ENCODE measurements at regions not wholly inside any gene's neighbourhood (a gene's known extent, or its start where the extent isn't known, plus 50 kb on each side); places are given as distances from the start of the nearest gene placed in this dataset.
A peak's percentile ranks its signal among the peaks of the same experiment; 100 is the strongest.

- Histone ChIP-seq H3K9me3 (replicated peaks) (no peaks in the 10 kb centered on the region), H3K27me3 (ENCODE audit: low read depth) (no peaks in the 10 kb centered on the region), H3K4me3 (no peak overlapping the region), H3K36me3 (no peaks in the 10 kb centered on the region), H3K4me1 (no peaks in the 10 kb centered on the region), H3K27ac (replicated peaks) (no peak overlapping the region)
- TF ChIP-seq, protein P1, sequence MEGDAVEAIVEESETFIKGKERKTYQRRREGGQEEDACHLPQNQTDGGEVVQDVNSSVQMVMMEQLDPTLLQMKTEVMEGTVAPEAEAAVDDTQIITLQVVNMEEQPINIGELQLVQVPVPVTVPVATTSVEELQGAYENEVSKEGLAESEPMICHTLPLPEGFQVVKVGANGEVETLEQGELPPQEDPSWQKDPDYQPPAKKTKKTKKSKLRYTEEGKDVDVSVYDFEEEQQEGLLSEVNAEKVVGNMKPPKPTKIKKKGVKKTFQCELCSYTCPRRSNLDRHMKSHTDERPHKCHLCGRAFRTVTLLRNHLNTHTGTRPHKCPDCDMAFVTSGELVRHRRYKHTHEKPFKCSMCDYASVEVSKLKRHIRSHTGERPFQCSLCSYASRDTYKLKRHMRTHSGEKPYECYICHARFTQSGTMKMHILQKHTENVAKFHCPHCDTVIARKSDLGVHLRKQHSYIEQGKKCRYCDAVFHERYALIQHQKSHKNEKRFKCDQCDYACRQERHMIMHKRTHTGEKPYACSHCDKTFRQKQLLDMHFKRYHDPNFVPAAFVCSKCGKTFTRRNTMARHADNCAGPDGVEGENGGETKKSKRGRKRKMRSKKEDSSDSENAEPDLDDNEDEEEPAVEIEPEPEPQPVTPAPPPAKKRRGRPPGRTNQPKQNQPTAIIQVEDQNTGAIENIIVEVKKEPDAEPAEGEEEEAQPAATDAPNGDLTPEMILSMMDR (IDR thresholded peaks at IDR 0.05; ENCODE audit: borderline replicate concordance), result no peak
- no peak for DNase-seq
- intact Hi-C loops (cut with micrococcal nuclease), result no loop called here
Measured at GRCh38 chr17:14004927-14005620, 64.2 kb upstream of the COX10 start.

DNA sequence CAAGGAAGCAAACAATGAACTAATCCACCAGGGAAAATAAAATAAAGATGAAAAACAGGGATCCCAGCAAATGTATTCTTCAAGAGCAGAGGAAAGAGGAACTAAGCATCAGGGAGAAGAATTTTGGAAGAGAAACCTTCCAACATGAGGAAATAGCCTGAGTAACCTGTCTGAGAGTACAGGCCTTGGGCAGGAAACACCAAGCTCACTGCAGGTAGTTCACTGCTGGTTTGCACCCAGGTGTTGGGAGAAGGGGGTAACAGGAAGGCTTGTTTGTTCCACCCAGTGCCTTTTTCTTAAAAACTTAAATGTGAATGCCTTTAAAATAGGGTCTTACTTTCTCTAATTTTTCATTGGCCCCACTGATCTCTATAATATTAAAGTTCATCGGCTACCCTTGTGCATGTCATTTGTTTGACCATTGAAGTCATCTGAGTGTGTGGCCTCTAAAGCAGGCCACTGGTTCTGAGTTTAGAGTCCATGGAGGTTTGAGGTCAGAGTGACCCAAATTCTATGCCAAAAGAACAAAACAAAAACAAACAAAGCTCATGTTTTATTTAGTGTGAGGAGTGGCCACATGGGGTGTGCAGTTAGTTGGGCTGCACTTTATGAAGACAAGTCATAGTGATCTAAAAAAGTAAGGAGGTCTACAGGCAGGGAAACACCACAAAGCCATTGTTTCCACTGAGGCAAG, 62.9 kb upstream of the COX10 start:
- no peaks in the 10 kb centered on the region for H3K27me3 ChIP-seq (ENCODE audit: low read depth)
- DNase-seq, result no peak
- H3K9me3 ChIP-seq (replicated peaks), result no peaks in the 10 kb centered on the region
- H3K36me3 ChIP-seq, result no peaks in the 10 kb centered on the region
- TF ChIP-seq, protein P1 (IDR thresholded peaks at IDR 0.05; ENCODE audit: borderline replicate concordance), result no peak
- no peaks in the 10 kb centered on the region for H3K4me1 ChIP-seq
- H3K4me3 ChIP-seq, result no peak overlapping the region
- intact Hi-C loops (cut with micrococcal nuclease), result no loop called here
- H3K27ac ChIP-seq (replicated peaks), result no peak overlapping the region

DNA sequence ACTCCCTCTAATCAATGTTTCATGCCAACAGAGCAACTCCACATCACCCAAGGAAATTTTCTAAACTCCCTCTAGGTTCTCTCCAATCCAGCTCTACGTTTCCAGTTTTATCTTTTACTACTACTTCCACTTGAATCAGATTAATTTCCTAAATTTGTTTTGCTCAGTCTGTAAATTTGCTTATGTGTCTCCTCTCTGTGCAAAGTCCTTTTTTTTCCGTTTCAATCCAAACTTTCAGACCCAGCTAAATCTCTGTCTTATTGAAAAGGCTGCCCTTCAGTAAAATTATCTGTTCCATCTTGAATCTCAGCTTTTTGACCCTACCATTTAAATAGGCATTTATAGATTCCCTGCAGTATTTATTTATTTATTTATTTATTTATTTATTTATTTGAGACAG, 61.4 kb upstream of the COX10 start:
- H3K27me3 ChIP-seq (ENCODE audit: low read depth), result no peaks in the 10 kb centered on the region
- H3K9me3 ChIP-seq (replicated peaks), result no peaks in the 10 kb centered on the region
- H3K27ac ChIP-seq (replicated peaks), result no peak overlapping the region
- DNase-seq, result no peak
- TF ChIP-seq, protein P1 (IDR thresholded peaks at IDR 0.05; ENCODE audit: borderline replicate concordance), result no peak
- no peaks in the 10 kb centered on the region for H3K36me3 ChIP-seq
- H3K4me1 ChIP-seq, result peaks cover 9% of the 10 kb centered on the region
- no peak overlapping the region for H3K4me3 ChIP-seq
- intact Hi-C loops (cut with micrococcal nuclease), result no loop called here

DNA sequence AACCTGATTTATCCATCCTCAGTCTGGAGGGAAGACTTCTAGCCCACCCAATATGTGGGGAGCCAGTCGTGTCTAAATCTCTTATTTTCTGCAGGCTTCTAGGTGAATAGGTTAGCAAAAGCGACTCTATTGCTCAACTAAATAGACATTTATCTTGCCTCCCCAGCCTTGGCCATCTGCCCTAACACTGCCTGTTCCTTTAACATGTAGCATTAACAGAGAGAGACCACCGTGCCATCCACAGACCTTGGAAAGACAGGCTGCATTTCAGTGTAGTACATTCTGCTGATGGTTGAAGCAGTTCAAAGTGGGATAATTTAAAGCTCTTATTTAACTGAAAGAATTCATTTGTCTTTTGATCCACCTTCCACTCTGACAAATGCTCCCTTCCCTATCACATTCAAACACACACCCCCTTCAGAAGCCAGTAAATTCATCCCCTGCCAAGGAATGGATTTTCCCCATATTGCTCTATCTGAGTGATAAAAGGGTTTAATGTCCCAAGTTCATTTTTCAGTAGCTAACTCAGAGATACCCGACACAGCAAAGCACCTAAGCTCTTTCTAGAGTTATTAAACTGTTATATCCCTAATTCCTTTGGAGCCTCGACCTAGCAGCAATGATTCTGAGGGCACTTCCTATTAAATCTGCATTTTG, 58.1 kb upstream of the COX10 start:
- TF ChIP-seq, protein P1 (IDR thresholded peaks at IDR 0.05; ENCODE audit: borderline replicate concordance), result no peak
- peaks cover 9% of the 10 kb centered on the region for H3K4me1 ChIP-seq
- no peak for DNase-seq

GRCh38 chr17:14011740-14012405, 57.4 kb upstream of the COX10 start:
- H3K4me1 ChIP-seq, result peaks cover 9% of the 10 kb centered on the region
- TF ChIP-seq, protein P1 (IDR thresholded peaks at IDR 0.05; ENCODE audit: borderline replicate concordance), result no peak
- no peak overlapping the region for H3K4me3 ChIP-seq
- no peak overlapping the region for H3K27ac ChIP-seq (replicated peaks)
- peak; percentile 32 for DNase-seq
- no peaks in the 10 kb centered on the region for H3K9me3 ChIP-seq (replicated peaks)
- H3K36me3 ChIP-seq, result no peaks in the 10 kb centered on the region
- intact Hi-C loops (cut with micrococcal nuclease), result no loop called here
- peaks cover 23% of the 10 kb centered on the region for H3K27me3 ChIP-seq (ENCODE audit: low read depth)

More for the DNA sequence above, 58.1 kb upstream of the COX10 start:
- intact Hi-C loops (cut with micrococcal nuclease), result no loop called here
- H3K4me3 ChIP-seq, result no peak overlapping the region
- no peaks in the 10 kb centered on the region for H3K9me3 ChIP-seq (replicated peaks)
- no peak overlapping the region for H3K27ac ChIP-seq (replicated peaks)
- H3K27me3 ChIP-seq (ENCODE audit: low read depth), result peaks cover 23% of the 10 kb centered on the region
- no peaks in the 10 kb centered on the region for H3K36me3 ChIP-seq
